Sciatic nerve (tissue), 2 donors: ENCODE measurements at regions not wholly inside any gene's neighbourhood (a gene's known extent, or its start where the extent isn't known, plus 50 kb on each side); places are given as distances from the start of the nearest gene placed in this dataset.

ENCODE experiments used
- ATAC-seq: fragments of 200-7000 bp; cut with Tn5 transposase; one replicate; pipeline ENCODE4 v1.9.1; 2020; ENCODE audit warnings: mild to moderate bottlenecking, moderate library complexity
- DNase-seq: peaks from one replicate; pipeline ENCODE4 v3.0.0-alpha.2; 2020; ENCODE audit warnings: low spot score
- intact Hi-C: fragments of 100-400 bp; cut with DNase I; formaldehyde crosslinking; loops from one replicate; pipeline ENCODE4 v1.14.2; 2022
- donor health status: DM: no; HTN: no; CAD: no.
- donor health status: DM: no; HTN: no; CAD: no.

GRCh38 chr1:88074661-88075060 is 609.4 kb upstream of the PKN2 start:
- ATAC-seq (no peak), DNase-seq (no peak)
- intact Hi-C loops, result no loop called here

DNA sequence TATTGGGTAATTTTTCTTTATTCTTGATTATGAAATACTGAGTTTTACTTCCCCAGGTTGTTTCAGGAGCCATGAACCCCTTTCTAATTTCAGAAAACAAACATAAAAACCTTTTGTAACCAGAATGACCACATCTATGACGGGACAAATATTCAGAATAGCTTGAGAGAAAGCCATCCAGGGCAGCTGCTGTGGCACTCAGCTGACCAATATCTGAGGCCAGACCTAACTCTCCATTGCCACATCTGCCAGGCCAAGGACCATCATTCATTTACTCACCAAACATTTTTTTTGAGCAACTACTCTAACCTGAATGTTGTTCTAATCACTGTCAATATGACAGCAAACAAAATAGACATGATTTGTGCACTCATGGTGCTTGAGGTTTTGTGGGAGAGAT is 608.3 kb upstream of the PKN2 start:
- no peak for DNase-seq
- intact Hi-C loops, result no loop called here
- no peak for ATAC-seq

- intact Hi-C loops, result no loop called here
- no peak for ATAC-seq
Measured at GRCh38 chr1:88079036-88079435, 605.0 kb upstream of the PKN2 start.

GRCh38 chr1:88080875-88081274 is 603.2 kb upstream of the PKN2 start:
- no peak for DNase-seq
- intact Hi-C loops, result no loop called here
- no peak for ATAC-seq

More at GRCh38 chr1:88079036-88079435, 605.0 kb upstream of the PKN2 start:
- no peak for DNase-seq

DNA sequence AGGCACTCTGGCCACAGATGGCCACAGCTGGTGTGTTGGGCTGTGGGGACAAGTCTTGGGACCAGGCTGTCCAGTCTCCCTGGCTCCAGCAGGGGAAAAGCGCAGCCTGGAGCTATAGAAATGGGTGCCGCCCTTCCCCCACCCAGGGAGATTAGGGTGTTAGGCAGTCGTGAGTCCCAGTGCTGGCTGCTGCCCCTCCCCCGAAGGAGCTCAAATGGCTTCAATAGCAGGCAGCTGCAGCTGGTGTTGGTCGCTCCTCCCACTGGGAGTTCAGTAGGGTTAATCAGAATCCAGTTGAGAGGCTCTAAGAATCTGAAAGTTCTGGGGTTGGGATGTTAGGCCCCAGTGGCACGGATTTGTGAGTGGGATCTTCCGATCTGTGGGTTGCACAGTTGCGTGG is 595.6 kb upstream of the PKN2 start:
- DNase-seq, result no peak
- intact Hi-C loops, result no loop called here
- no peak for ATAC-seq

GRCh38 chr1:88089961-88090360 is 594.1 kb upstream of the PKN2 start:
- no peak for ATAC-seq
- no peak for DNase-seq
- intact Hi-C loops, result no loop called here

DNA sequence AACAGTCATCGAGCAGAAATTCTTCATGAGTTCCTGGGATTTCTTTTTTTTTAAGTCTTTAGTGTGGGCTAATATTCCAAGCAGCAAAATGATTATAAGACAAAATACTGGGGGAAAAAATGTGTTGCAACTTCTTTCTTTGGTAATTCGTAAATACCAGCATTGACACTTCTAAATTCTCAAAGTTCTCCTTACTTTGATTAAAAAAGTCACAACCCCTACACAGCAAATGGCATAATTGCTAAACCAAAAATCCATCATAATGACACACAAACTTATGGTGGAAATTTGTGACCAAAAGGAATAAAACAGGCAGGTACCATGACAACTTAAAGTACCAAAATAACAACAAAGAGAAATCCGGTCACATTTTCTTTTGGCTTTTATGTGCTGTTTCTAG is 585.2 kb upstream of the PKN2 start:
- ATAC-seq (no peak), DNase-seq (no peak)
- intact Hi-C loops, result no loop called here

DNA sequence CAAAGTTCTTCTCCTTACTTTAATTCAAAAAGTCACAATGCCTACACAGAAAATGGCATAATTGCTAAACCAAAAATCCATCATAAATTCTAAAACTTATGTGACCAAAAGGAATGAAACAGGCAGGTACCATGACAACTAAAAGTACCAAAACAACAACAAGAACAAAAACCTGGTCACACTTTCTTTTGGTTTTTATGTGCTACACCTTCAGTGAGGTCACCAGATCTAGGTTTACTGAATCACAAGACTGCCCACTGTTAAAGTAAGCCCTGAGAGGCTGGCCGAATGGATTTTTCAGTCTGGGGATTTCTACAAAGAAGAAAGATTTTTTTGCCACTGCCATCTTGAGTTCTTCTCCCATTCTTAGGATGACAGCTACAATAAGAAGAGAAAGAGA is 583.0 kb upstream of the PKN2 start:
- ATAC-seq, result no peak
- no peak for DNase-seq
- intact Hi-C loops, result no loop called here

DNA sequence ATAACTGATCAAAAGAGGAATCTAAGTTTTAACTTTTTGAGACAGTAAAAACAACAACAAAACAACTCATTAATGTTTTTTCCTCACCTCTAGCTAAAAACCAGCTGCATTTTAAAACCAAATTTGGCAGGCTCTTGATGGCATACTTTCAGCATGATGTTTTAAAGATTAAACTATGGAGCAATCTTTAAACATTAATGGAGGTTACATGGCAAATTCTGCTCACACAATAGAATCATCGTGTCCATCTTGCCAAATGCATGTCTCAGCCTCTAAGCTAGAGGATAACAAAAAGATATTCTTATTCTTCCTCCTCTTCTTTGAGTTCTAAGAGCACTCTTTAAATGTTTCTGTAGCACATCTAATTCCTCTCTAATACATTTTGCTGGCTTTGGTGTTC is 579.8 kb upstream of the PKN2 start:
- DNase-seq (no peak), ATAC-seq (no peak)
- intact Hi-C loops, result no loop called here

DNA sequence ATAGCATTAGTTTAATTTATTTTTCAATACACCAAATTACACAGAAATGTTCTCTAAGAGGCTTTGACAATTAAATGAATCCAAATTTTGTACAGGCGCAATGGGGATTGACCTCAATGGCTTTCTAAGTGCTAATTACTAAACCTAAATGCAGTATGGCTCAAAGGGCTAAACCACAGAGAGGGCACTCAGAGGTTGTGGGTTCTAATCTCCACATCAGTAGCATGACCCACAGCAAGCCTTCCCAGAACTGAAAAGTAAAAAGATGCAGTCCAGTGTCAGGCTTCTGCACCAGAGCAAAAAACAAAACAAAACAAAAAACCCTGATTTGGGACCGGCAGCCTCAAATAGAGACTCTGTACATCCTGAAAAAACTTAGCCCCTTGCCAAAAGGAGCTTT is 579.2 kb upstream of the PKN2 start:
- DNase-seq (no peak), ATAC-seq (no peak)
- intact Hi-C loops, result no loop called here

DNA sequence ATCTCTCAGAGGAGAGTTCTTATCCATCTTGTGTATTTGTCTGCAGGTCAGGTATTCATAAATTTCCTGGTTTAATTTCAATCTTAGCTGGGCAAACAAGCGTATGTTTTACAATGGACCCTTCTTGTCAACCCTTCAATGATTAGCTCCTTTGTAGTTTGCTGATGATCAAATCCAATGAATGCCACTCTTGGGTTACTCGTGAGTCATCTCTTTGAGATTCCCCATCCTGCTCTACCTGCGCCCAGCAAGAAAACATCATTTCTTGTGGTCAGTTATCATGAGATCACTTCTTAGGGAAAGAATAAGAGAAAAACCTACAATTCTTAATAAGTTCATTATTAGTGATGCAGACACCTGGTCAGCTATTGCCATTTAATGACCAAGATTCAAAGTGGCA is 572.3 kb upstream of the PKN2 start:
- ATAC-seq (no peak), DNase-seq (no peak)
- intact Hi-C loops, result no loop called here

DNA sequence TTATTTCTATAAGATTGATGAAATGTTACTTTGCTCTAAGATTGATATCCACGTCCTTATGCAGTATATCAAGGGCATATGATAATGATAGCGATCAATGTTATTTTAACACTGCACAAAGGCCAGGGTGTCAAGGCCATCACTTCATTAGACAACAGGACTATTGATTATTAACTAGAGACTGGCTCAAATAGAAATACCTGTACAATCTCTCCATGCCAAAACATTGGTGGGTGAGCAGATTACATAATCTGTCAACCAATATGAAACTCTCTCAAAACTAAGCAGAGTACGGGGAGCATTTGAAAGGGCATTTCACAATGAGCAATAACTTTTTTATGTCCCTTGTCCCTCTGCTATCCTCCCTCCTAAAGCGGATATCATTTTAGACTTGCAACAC is 566.5 kb upstream of the PKN2 start:
- DNase-seq, result no peak
- intact Hi-C loops, result no loop called here
- ATAC-seq, result no peak

DNA sequence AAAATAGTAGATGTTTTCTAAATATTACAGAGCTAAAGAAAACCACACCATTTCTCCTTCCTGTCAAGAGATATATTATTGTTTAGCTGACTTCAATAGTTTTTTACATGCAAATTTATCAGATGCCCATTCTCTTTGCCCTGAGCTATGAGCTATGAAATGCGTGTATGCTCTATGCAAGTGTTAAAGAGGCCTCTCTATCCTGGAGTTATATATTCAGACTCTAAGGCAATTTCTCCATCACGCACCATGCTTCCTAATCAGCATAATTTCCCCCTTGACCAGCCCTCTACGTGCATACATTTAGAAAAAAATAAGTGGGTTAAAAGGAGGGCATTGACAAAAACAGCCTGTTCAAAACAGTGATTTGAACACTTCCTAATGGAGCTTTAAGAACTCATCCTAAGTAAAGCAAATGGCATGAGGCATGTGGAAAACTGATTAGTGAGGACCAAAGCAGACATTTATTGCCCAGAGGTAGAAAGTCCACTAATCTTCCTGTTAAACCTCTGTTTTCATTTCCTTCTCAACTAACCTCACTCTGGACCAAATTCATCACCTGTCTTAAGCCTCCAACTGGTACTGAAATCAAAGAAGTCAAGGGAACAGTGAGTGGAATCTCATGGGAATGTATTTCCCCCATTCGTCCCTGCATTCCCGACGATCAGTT is 565.8 kb upstream of the PKN2 start:
- no peak for DNase-seq
- ATAC-seq, result no peak
- intact Hi-C loops, result no loop called here

DNA sequence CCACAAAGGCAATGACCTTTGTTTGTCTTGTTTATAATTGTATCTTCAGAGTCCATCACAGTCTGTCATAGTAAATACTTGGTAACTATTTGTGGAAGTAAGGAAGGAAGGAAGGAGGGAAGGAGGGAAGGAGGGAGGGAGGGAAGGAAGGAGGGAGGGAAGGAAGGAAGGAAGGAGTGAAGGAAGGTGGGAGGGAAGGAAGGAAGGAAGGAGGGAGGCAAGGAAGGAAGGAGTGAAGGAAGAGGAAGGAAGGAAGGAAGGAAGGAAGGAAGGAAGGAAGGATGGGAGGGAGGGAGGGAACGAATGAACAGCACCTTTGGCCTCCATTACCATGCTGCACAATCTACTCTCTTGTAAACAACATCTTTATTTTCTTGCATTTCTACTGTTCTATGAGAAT is 559.5 kb upstream of the PKN2 start:
- ATAC-seq (no peak), DNase-seq (no peak)
- intact Hi-C loops, result no loop called here

DNA sequence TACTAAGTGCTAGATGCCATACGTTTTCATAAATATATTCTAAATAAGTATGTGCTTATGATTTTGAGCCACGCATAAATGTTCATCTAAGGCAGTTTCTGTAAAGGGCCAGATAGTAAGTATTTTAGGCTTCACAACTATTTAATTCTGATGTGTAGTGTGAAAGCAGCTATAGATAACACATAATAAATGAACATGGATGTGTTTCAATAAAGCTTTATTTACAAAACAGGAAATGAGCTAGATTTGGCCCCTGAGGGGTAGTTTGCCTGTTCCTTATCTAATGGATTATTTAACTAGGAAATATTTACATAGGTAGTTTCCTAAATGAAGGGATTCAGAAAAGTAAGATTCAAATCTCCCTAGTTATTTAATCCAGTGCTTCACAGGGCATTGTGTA is 557.6 kb upstream of the PKN2 start:
- intact Hi-C loops, result no loop called here
- DNase-seq, result no peak
- ATAC-seq, result no peak

DNA sequence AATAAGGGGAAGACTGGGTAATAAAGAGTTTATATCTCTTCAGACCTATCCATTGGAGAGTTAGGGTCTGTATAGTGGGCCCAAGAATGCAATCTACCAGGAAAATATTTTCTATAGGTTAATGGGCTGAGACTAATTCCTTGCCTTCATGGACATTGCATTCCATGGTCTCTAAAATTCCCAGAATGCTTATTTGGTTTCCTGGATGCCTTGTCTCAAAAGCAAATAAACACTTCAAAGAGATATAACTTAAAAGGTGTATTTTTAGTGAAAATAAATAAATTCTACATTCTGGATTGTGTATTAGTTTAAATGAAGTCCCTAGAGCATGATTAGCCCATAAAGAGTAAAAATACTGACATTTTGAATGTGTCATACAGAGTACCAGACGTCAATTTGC is 550.1 kb upstream of the PKN2 start:
- intact Hi-C loops, result no loop called here
- ATAC-seq (no peak), DNase-seq (no peak)

GRCh38 chr1:88134983-88135921 is 548.8 kb upstream of the PKN2 start:
- ATAC-seq (no peak), DNase-seq (no peak)
- intact Hi-C loops, result no loop called here

- intact Hi-C loops, result no loop called here
- DNase-seq (no peak), ATAC-seq (no peak)
Measured at GRCh38 chr1:88139633-88140032, 544.4 kb upstream of the PKN2 start.

DNA sequence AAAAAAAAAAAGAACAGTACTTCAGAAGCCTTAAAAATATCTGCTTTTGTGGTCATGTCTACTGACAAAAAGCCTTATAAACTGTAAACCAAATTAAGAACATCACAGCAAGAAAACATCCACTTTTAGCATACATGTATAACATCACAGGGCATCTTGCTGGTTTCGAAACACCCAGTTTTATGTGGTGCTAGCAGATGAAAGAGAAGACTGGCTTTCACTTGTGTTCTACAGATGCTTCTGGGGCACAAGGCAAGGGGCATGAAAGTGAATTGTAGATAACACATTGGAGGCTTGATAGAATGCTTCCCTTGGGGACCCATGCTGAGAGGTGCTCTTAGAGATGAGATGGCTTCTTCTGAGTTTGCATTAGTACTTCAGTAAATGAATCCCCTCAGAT is 543.7 kb upstream of the PKN2 start:
- intact Hi-C loops, result no loop called here
- ATAC-seq (no peak), DNase-seq (no peak)

GRCh38 chr1:88141499-88142074 is 542.5 kb upstream of the PKN2 start:
- ATAC-seq (no peak), DNase-seq (no peak)
- intact Hi-C loops, result no loop called here
